ENCODE measurements at regions not wholly inside any gene's neighbourhood (a gene's known extent, or its start where the extent isn't known, plus 50 kb on each side); places are given as distances from the start of the nearest gene placed in this dataset.

GRCh38 chr6:40715570-40716403 lies 128.6 kb upstream of the LRFN2 start (continued):
- TF ChIP-seq ZNF592 (IDR thresholded peaks at IDR 0.05) (peak; percentile 68; the same call in 1 of the 2 replicates), E2F6 (IDR thresholded peaks at IDR 0.05; ENCODE audit: borderline replicate concordance in 1 of 2, extremely low read depth in 1 of 2, insufficient read depth in 1 of 2, insufficient read length in 1 of 2, low read depth in 1 of 2, low read length in 1 of 2, poor library complexity in 1 of 2, severe bottlenecking in 1 of 2) (peak; percentile 77 to 89), MGA (IDR thresholded peaks at IDR 0.05) (peak; percentile 95)
- TF ChIP-seq, protein P1, sequence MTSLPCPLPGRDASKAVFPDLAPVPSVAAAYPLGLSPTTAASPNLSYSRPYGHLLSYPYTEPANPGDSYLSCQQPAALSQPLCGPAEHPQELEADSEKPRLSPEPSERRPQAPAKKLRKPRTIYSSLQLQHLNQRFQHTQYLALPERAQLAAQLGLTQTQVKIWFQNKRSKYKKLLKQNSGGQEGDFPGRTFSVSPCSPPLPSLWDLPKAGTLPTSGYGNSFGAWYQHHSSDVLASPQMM (CRISPR knock-in tag; IDR thresholded peaks at IDR 0.05) = no peak
- TF ChIP-seq, protein P2, sequence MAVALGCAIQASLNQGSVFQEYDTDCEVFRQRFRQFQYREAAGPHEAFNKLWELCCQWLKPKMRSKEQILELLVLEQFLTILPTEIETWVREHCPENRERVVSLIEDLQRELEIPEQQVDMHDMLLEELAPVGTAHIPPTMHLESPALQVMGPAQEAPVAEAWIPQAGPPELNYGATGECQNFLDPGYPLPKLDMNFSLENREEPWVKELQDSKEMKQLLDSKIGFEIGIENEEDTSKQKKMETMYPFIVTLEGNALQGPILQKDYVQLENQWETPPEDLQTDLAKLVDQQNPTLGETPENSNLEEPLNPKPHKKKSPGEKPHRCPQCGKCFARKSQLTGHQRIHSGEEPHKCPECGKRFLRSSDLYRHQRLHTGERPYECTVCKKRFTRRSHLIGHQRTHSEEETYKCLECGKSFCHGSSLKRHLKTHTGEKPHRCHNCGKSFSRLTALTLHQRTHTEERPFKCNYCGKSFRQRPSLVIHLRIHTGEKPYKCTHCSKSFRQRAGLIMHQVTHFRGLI (CRISPR knock-in tag; IDR thresholded peaks at IDR 0.05) = 0 out of 2 replicates have a peak, but pooled peaks have one; percentile 38
